Caco-2 (cell line): ENCODE measurements at regions not wholly inside any gene's neighbourhood (a gene's known extent, or its start where the extent isn't known, plus 50 kb on each side); places are given as distances from the start of the nearest gene placed in this dataset.

Experiments
- BruUV-seq: library from RNA; stranded (reverse); fragments of 400-500 nt; replicated peaks from 2 replicates; lab custom pipeline; 2021; lab: Mats Ljungman, UMichigan
- CTCF ChIA-PET: fragments of 300-600 bp; sonication (Branson Sonifier 250); formaldehyde crosslinking; loops from one replicate; lab custom pipeline; 2022; ENCODE audit warnings: antibody characterized with exemption; lab: Charles Lee
- POLR2A ChIA-PET: fragments of 300-600 bp; sonication (Branson Sonifier 250); formaldehyde crosslinking; loops from one replicate; lab custom pipeline; 2022; ENCODE audit warnings: antibody characterized with exemption; lab: Charles Lee
- DNase-seq, 2 experiments: peaks; one replicate each; pipeline versions ENCODE4 v3.0.0 to v3.0.0-alpha.2; 2020 to 2022
- H3K27me3 ChIP-seq: replicated peaks from 2 replicates; pipeline ENCODE4 v1.6.0; 2011; ENCODE audit warnings: low read length; ENCODE audit not compliant: control insufficient read depth, insufficient read depth
- H3K36me3 ChIP-seq: 2 replicates; pipeline ENCODE4 v1.5.1; 2011; ENCODE audit warnings: low read length; ENCODE audit not compliant: control insufficient read depth, insufficient read depth
- H3K4me1 ChIP-seq: fragments of 250-450 bp; sonication (Bioruptor Pico); 2 replicates; pipeline ENCODE4 v1.5.1; 2020; ENCODE audit warnings: mild to moderate bottlenecking
- H3K4me3 ChIP-seq: 2 replicates; pipeline ENCODE4 v1.5.1; 2011; ENCODE audit warnings: low read depth, mild to moderate bottlenecking, control low read depth, low read length
- H3K9me3 ChIP-seq: fragments of 250-450 bp; sonication (Bioruptor Pico); 2 replicates; pipeline ENCODE4 v1.5.1; 2020; ENCODE audit warnings: mild to moderate bottlenecking, moderate library complexity
- H3K27ac Mint-ChIP-seq: one replicate; pipeline ENCODE4 v1.8.0; 2022; ENCODE audit warnings: mixed read lengths; ENCODE audit not compliant: unreplicated experiment
- H3K27me3 Mint-ChIP-seq: one replicate; pipeline ENCODE4 v1.8.0; 2022; ENCODE audit warnings: mixed read lengths; ENCODE audit not compliant: insufficient read depth, unreplicated experiment
- H3K36me3 Mint-ChIP-seq: one replicate; pipeline ENCODE4 v1.8.0; 2022; ENCODE audit warnings: mild to moderate bottlenecking, mixed read lengths; ENCODE audit not compliant: insufficient read depth, unreplicated experiment
- H3K4me1 Mint-ChIP-seq: one replicate; pipeline ENCODE4 v1.8.0; 2022; ENCODE audit warnings: low read depth, mixed read lengths; ENCODE audit not compliant: unreplicated experiment
- H3K4me3 Mint-ChIP-seq: one replicate; pipeline ENCODE4 v1.8.0; 2022; ENCODE audit warnings: mild to moderate bottlenecking, moderate library complexity, mixed read lengths; ENCODE audit not compliant: unreplicated experiment
- H3K9me3 Mint-ChIP-seq: one replicate; pipeline ENCODE4 v1.8.0; 2022; ENCODE audit warnings: mixed read lengths; ENCODE audit not compliant: unreplicated experiment
- intact Hi-C: fragments of 100-400 bp; cut with micrococcal nuclease; formaldehyde crosslinking; loops from one replicate; pipeline ENCODE4 v1.10.0; 2022; ENCODE audit not compliant: unreplicated experiment
- TF ChIP-seq, protein P1 (sequence below), 2 experiments: fragments of 200-600 bp in 1 of 2; IDR thresholded peaks; 1 replicate in 1 of 2; 2 replicates in 1 of 2; pipeline versions ENCODE4 v1.5.1 to v1.8.0; 2011 to 2022; ENCODE audit warnings: antibody characterized with exemption in 1 of 2, control low read depth in 1 of 2, inconsistent platforms in 1 of 2, low read depth in 1 of 2, low read length in 1 of 2, mild to moderate bottlenecking in 1 of 2, moderate library complexity in 1 of 2; ENCODE audit not compliant: insufficient read depth in 1 of 2, severe bottlenecking in 1 of 2, unreplicated experiment in 1 of 2

DNA sequence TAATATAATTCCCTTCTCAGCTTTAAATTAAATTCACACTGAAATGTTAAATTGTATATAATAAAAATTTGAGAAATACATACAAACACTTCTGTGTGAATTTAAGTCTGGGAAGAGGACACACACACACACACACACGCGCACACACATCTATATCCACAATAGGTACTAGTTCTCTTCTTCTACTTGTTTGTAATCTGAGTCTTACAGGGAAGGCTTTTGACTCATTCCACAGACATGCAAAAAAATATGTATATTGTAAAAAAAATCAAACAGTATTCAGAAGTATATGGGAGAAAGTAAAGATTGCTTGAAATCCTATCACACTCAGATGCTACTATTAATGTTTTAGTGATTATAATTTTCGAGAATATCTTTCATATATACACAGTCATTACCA is 276.2 kb downstream of the MDFIC start:
- H3K27me3 ChIP-seq, result no peaks in the 10 kb centered on the region
- intact Hi-C loops, result no loop called here
- H3K27me3 Mint-ChIP-seq, result no peaks in the 10 kb centered on the region
- peaks cover 5% of the 10 kb centered on the region; the same call in 1 of the 2 replicates for H3K4me1 ChIP-seq
- H3K36me3 Mint-ChIP-seq, result no peaks in the 10 kb centered on the region
- TF ChIP-seq, protein P1, sequence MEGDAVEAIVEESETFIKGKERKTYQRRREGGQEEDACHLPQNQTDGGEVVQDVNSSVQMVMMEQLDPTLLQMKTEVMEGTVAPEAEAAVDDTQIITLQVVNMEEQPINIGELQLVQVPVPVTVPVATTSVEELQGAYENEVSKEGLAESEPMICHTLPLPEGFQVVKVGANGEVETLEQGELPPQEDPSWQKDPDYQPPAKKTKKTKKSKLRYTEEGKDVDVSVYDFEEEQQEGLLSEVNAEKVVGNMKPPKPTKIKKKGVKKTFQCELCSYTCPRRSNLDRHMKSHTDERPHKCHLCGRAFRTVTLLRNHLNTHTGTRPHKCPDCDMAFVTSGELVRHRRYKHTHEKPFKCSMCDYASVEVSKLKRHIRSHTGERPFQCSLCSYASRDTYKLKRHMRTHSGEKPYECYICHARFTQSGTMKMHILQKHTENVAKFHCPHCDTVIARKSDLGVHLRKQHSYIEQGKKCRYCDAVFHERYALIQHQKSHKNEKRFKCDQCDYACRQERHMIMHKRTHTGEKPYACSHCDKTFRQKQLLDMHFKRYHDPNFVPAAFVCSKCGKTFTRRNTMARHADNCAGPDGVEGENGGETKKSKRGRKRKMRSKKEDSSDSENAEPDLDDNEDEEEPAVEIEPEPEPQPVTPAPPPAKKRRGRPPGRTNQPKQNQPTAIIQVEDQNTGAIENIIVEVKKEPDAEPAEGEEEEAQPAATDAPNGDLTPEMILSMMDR (IDR thresholded peaks at IDR 0.05; ENCODE audit: insufficient read depth in 1 of 2, low read depth in 1 of 2, low read length in 1 of 2, severe bottlenecking in 1 of 2, unreplicated experiment in 1 of 2), result no peak
- H3K9me3 Mint-ChIP-seq, result peaks cover 14% of the 10 kb centered on the region
- no peaks in the 10 kb centered on the region for H3K9me3 ChIP-seq
- no peak for DNase-seq
- H3K36me3 ChIP-seq, result no peaks in the 10 kb centered on the region
- ChIA-PET CTCF (no interaction called here), POLR2A (no interaction called here)
- peaks cover 15% of the 10 kb centered on the region for H3K4me1 Mint-ChIP-seq
- BruUV-seq, result no TSS peak
- no peak overlapping the region for H3K4me3 ChIP-seq
- H3K27ac Mint-ChIP-seq, result no peak overlapping the region
- no peak overlapping the region for H3K4me3 Mint-ChIP-seq

DNA sequence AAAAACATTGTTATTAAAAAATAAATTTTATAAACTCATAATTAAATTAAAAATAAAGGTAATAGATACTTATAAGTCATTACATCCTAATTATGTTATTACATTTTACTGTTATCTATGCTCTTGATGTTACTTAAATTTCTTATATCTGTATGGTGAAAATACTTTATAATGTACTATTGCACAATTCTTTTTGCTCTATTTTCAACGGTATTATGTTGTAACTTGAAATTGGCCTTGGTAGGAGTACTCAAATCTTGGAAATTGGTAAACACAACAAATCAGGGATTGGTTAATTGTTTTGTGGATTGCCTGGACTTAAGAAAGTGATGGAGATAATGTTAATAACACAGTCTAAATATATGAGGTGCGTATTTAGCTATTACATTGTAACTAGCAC is 273.3 kb downstream of the MDFIC start:
- Mint-ChIP-seq H3K27ac (no peak overlapping the region), H3K36me3 (no peaks in the 10 kb centered on the region), H3K9me3 (no peaks in the 10 kb centered on the region), H3K27me3 (no peaks in the 10 kb centered on the region), H3K4me3 (no peak overlapping the region), H3K4me1 (peaks cover 15% of the 10 kb centered on the region)
- H3K4me1 ChIP-seq, result peaks cover 5% of the 10 kb centered on the region; the same call in 1 of the 2 replicates
- no peaks in the 10 kb centered on the region for H3K36me3 ChIP-seq
- TF ChIP-seq, protein P1 (IDR thresholded peaks at IDR 0.05; ENCODE audit: insufficient read depth in 1 of 2, low read depth in 1 of 2, low read length in 1 of 2, severe bottlenecking in 1 of 2, unreplicated experiment in 1 of 2), result no peak
- H3K9me3 ChIP-seq, result no peaks in the 10 kb centered on the region
- H3K4me3 ChIP-seq, result no peak overlapping the region
- no TSS peak for BruUV-seq
- no peaks in the 10 kb centered on the region for H3K27me3 ChIP-seq
- intact Hi-C loops, result no loop called here
- POLR2A ChIA-PET, result no interaction called here
- DNase-seq, result no peak
- CTCF ChIA-PET, result no interaction called here

DNA sequence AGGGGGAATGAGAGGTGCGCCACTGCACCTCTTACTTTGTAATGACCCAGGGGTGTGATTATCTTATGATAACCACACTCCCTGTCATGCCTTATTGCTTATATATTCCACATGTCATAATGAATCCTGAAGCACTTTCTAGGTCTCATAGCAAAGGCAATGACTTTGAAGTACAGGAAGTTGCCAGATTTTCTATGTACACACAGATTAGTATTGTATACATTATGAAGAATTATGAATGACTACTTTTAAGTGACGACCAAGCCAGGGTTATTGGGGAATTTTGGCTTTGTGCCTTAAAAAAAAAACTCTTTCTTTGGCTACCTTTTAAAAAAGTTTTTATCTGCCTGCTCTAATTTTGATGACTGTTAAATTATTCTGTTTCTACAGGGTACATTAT is 269.6 kb downstream of the MDFIC start:
- no peaks in the 10 kb centered on the region for H3K9me3 ChIP-seq
- TF ChIP-seq, protein P1 (IDR thresholded peaks at IDR 0.05; ENCODE audit: insufficient read depth in 1 of 2, low read depth in 1 of 2, low read length in 1 of 2, severe bottlenecking in 1 of 2, unreplicated experiment in 1 of 2), result no peak
- H3K4me3 ChIP-seq, result no peak overlapping the region
- POLR2A ChIA-PET, result no interaction called here
- H3K27me3 ChIP-seq, result no peaks in the 10 kb centered on the region
- no peak overlapping the region for H3K27ac Mint-ChIP-seq
- no peaks in the 10 kb centered on the region for H3K27me3 Mint-ChIP-seq
- no TSS peak for BruUV-seq
- no peak for DNase-seq
- no peaks in the 10 kb centered on the region for H3K36me3 Mint-ChIP-seq
- H3K4me3 Mint-ChIP-seq, result no peak overlapping the region
- intact Hi-C loops, result no loop called here
- H3K9me3 Mint-ChIP-seq, result no peaks in the 10 kb centered on the region
- H3K4me1 Mint-ChIP-seq, result no peaks in the 10 kb centered on the region
- no peaks in the 10 kb centered on the region for H3K4me1 ChIP-seq
- no peaks in the 10 kb centered on the region for H3K36me3 ChIP-seq
- CTCF ChIA-PET, result no interaction called here
